Esophagus muscularis mucosa (tissue), 4 donors: ENCODE measurements at regions not wholly inside any gene's neighbourhood (a gene's known extent, or its start where the extent isn't known, plus 50 kb on each side); places are given as distances from the start of the nearest gene placed in this dataset.

Experiments used
- CTCF ChIP-seq, 3 experiments: fragments of 200-600 bp in 2 of 3; fragments of 450-650 bp in 1 of 3; sonication (generic) in 2 of 3; IDR thresholded peaks; one replicate each; pipeline ENCODE4 v1.5.1; 2017 to 2019; ENCODE audit warnings: antibody characterized with exemption in 3 of 3, mild to moderate bottlenecking in 2 of 3, moderate library complexity in 1 of 3
- EP300 ChIP-seq: sonication (generic); formaldehyde crosslinking; IDR thresholded peaks from one replicate; pipeline ENCODE4 v1.6.1; 2017; ENCODE audit warnings: antibody characterized with exemption
- POLR2AphosphoS5 ChIP-seq, 2 donors: sonication (generic); formaldehyde crosslinking; IDR thresholded peaks; one replicate each; pipeline ENCODE4 v1.6.1; 2017; ENCODE audit warnings: antibody characterized with exemption in 2 of 2

- TF ChIP-seq CTCF (IDR thresholded peaks at IDR 0.05) = no peak
- no peak for TF ChIP-seq POLR2AphosphoS5 (IDR thresholded peaks at IDR 0.05)
- no peak for TF ChIP-seq EP300
These were observed 381.2 kb upstream of the DUSP10 start for GRCh38 chr1:222123111-222123510.
